Duodenal mucosa (tissue), 2 donors: ENCODE measurements at regions not wholly inside any gene's neighbourhood (a gene's known extent, or its start where the extent isn't known, plus 50 kb on each side); places are given as distances from the start of the nearest gene placed in this dataset.

Experiments
- H3K27ac ChIP-seq: one replicate; pipeline ENCODE4 v1.7.0; 2013; ENCODE audit warnings: low read depth, low read length
- H3K27me3 ChIP-seq, 2 donors: one replicate each; pipeline ENCODE4 v1.7.0; 2013; ENCODE audit warnings: low read length in 2 of 2, control low read depth in 1 of 2; ENCODE audit not compliant: insufficient read depth in 2 of 2, control insufficient read depth in 1 of 2
- H3K36me3 ChIP-seq, 2 donors: one replicate each; pipeline ENCODE4 v1.7.0; 2013; ENCODE audit warnings: low read length in 2 of 2, control low read depth in 1 of 2; ENCODE audit not compliant: insufficient read depth in 2 of 2, control insufficient read depth in 1 of 2
- H3K4me1 ChIP-seq, 2 donors: one replicate each; pipeline ENCODE4 v1.7.0; 2013; ENCODE audit warnings: low read length in 2 of 2, control low read depth in 1 of 2; ENCODE audit not compliant: insufficient read depth in 2 of 2, control insufficient read depth in 1 of 2
- H3K4me3 ChIP-seq, 2 donors: one replicate each; pipeline ENCODE4 v1.7.0; 2013; ENCODE audit warnings: low read length in 2 of 2, low read depth in 1 of 2
- H3K9ac ChIP-seq, 2 donors: one replicate each; pipeline ENCODE4 v1.7.0; 2013; ENCODE audit warnings: low read length in 2 of 2, low read depth in 1 of 2
- H3K9me3 ChIP-seq, 2 donors: one replicate each; pipeline ENCODE4 v1.7.0; 2013; ENCODE audit warnings: low read length in 2 of 2, control low read depth in 1 of 2; ENCODE audit not compliant: control insufficient read depth in 1 of 2

DNA sequence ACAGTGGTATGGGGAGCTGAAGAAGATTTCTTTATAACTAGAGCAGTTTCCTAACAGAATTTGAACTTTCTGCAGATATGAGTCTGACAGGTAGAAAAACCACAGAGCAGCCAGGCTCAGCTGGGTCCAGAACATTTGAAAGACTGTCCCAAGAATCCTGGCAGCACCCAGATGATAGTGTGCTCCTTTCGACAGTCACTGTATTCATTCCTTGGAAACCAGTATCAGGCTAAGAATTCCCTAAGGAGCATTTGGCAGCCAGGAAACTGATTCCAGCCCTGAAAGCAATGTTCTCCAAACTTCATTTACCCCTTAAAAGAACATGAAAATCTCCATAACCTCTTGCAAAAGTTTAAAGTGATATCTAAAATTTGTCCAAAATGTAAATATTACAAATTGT, 123.0 kb upstream of the MTAP start:
- Histone ChIP-seq H3K9ac (no peak overlapping the region), H3K4me3 (no peak overlapping the region), H3K9me3 (no peaks in the 10 kb centered on the region), H3K27ac (no peak overlapping the region), H3K27me3 (no peaks in the 10 kb centered on the region), H3K4me1 (peaks cover 1 to 18% of the 10 kb centered on the region in 2 donors), H3K36me3 (no peaks in the 10 kb centered on the region)

- Histone ChIP-seq H3K9ac (no peak overlapping the region), H3K9me3 (no peaks in the 10 kb centered on the region), H3K27me3 (no peaks in the 10 kb centered on the region), H3K4me1 (peaks cover 9 to 29% of the 10 kb centered on the region in 2 donors), H3K36me3 (no peaks in the 10 kb centered on the region), H3K27ac (no peak overlapping the region), H3K4me3 (no peak overlapping the region)
Observed at GRCh38 chr9:21680590-21680989, 121.8 kb upstream of the MTAP start.

DNA sequence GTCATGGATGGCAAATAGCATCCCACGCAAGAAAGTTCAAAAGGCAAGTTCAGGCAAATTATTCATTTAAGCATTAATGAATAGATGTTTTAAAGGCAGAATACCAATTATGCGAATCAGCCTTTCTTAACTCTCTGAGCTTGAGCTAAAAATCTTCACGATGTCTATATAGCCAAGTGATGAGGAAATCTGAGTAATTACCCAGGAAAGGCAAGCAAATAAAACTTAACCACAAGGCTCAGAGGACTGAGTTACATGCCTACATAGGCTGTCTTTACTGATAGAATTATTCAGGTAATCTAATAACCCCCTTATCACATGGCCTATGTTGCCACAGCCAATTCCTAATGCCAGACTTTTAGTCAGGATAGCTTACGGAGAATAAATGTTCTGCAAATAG, 120.8 kb upstream of the MTAP start:
- Histone ChIP-seq H3K4me3 (no peak overlapping the region), H3K27ac (no peak overlapping the region), H3K9ac (no peak overlapping the region), H3K4me1 (peaks cover 9 to 31% of the 10 kb centered on the region in 2 donors), H3K27me3 (no peaks in the 10 kb centered on the region), H3K9me3 (no peaks in the 10 kb centered on the region), H3K36me3 (no peaks in the 10 kb centered on the region)

- no peaks in the 10 kb centered on the region for H3K9me3 ChIP-seq
- no peak overlapping the region for H3K9ac ChIP-seq
- no peak overlapping the region for H3K4me3 ChIP-seq
- no peaks in the 10 kb centered on the region for H3K27me3 ChIP-seq
- peaks cover 9 to 31% of the 10 kb centered on the region in 2 donors for H3K4me1 ChIP-seq
- no peak overlapping the region for H3K27ac ChIP-seq
- no peaks in the 10 kb centered on the region for H3K36me3 ChIP-seq
Observed at GRCh38 chr9:21682381-21682780, 120.1 kb upstream of the MTAP start.

- peaks cover 9 to 33% of the 10 kb centered on the region in 2 donors for H3K4me1 ChIP-seq
- no peaks in the 10 kb centered on the region for H3K27me3 ChIP-seq
Observed at GRCh38 chr9:21682981-21683380, 119.5 kb upstream of the MTAP start.

GRCh38 chr9:21683484-21684175, 118.8 kb upstream of the MTAP start:
- Histone ChIP-seq H3K36me3 (no peaks in the 10 kb centered on the region), H3K9me3 (no peaks in the 10 kb centered on the region), H3K4me1 (peaks cover 9 to 35% of the 10 kb centered on the region in 2 donors), H3K27ac (no peak overlapping the region), H3K27me3 (no peaks in the 10 kb centered on the region), H3K4me3 (no peak overlapping the region), H3K9ac (no peak overlapping the region)

More at GRCh38 chr9:21682981-21683380, 119.5 kb upstream of the MTAP start:
- Histone ChIP-seq H3K4me3 (no peak overlapping the region), H3K9ac (no peak overlapping the region), H3K36me3 (no peaks in the 10 kb centered on the region), H3K27ac (no peak overlapping the region), H3K9me3 (no peaks in the 10 kb centered on the region)

DNA sequence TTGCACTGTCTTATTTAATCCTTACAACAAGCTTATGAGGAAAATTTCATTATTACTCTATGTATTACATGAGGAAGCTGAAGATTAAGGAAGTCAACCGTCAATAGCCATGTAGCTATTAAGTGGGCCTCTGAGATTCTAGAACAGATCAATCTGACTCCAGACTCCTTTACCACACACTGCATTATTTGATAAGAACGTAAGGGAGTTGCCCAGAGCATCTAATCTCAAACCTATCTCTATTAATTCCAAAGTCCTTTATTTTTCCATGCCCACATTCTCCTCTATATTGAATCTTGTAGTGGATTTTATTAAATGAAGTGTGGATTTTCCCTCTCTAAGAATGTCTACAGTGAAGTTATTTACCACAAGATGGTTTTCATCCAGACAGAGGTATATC, 118.2 kb upstream of the MTAP start:
- peaks cover 9 to 35% of the 10 kb centered on the region in 2 donors for H3K4me1 ChIP-seq
- H3K27me3 ChIP-seq = no peaks in the 10 kb centered on the region
- peak overlapping the region in 1 of 2 donors; percentile 19 for H3K4me3 ChIP-seq
- no peak overlapping the region for H3K9ac ChIP-seq
- H3K27ac ChIP-seq = no peak overlapping the region
- no peaks in the 10 kb centered on the region for H3K36me3 ChIP-seq
- H3K9me3 ChIP-seq = no peaks in the 10 kb centered on the region

GRCh38 chr9:21684831-21685362, 117.5 kb upstream of the MTAP start:
- Histone ChIP-seq H3K9ac (no peak overlapping the region), H3K27me3 (no peaks in the 10 kb centered on the region), H3K4me1 (peaks cover 9 to 35% of the 10 kb centered on the region in 2 donors), H3K9me3 (no peaks in the 10 kb centered on the region), H3K36me3 (no peaks in the 10 kb centered on the region), H3K27ac (no peak overlapping the region), H3K4me3 (peak overlapping the region in 1 of 2 donors; percentile 19)

GRCh38 chr9:21685502-21685901, 116.9 kb upstream of the MTAP start:
- peaks cover 9 to 35% of the 10 kb centered on the region in 2 donors for H3K4me1 ChIP-seq
- no peaks in the 10 kb centered on the region for H3K9me3 ChIP-seq
- H3K27me3 ChIP-seq = no peaks in the 10 kb centered on the region
- H3K27ac ChIP-seq = no peak overlapping the region
- H3K36me3 ChIP-seq = no peaks in the 10 kb centered on the region
- H3K4me3 ChIP-seq = no peak overlapping the region
- no peak overlapping the region for H3K9ac ChIP-seq

GRCh38 chr9:21686738-21687137, 115.7 kb upstream of the MTAP start:
- Histone ChIP-seq H3K36me3 (no peaks in the 10 kb centered on the region), H3K9me3 (no peaks in the 10 kb centered on the region), H3K4me1 (peaks cover 9 to 31% of the 10 kb centered on the region in 2 donors), H3K27ac (no peak overlapping the region), H3K9ac (no peak overlapping the region), H3K27me3 (no peaks in the 10 kb centered on the region), H3K4me3 (no peak overlapping the region)
